ENCODE measurements at regions not wholly inside any gene's neighbourhood (a gene's known extent, or its start where the extent isn't known, plus 50 kb on each side); places are given as distances from the start of the nearest gene placed in this dataset.

GRCh38 chr19:31119951-31120690, 229.1 kb downstream of the TSHZ3 start:
- no peak for DNase-seq

GRCh38 chr19:31118986-31119385, 230.2 kb downstream of the TSHZ3 start:
- DNase-seq: no peak

GRCh38 chr19:31118287-31118955, 230.8 kb downstream of the TSHZ3 start:
- DNase-seq: no peak

- DNase-seq: no peak
These were observed 234.7 kb downstream of the TSHZ3 start for GRCh38 chr19:31114585-31114984.

GRCh38 chr19:31113293-31113692, 235.9 kb downstream of the TSHZ3 start:
- no peak for DNase-seq

GRCh38 chr19:31112158-31112557, 237.1 kb downstream of the TSHZ3 start:
- DNase-seq: no peak

DNA sequence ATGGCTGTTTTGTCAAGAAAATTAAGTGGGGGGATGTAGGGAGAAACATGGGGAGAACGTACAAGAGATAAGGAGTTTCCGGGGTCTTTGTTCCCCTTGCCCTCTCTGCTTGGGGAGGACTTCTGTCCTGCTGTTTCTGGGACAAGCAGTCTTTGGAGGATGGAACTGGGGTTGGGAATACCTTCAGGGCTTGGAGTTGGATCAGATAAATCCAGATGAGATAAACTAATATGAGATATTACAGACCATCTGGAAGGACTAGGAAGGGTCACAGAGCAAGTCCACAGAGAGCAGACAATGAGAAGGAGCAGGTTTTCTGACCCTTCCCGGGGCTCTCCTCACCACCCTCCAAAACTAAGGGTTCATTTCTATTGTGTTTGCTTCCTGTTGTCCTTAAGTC, 237.5 kb downstream of the TSHZ3 start:
- no peak for DNase-seq

GRCh38 chr19:31110336-31110735, 238.9 kb downstream of the TSHZ3 start:
- no peak for DNase-seq

DNA sequence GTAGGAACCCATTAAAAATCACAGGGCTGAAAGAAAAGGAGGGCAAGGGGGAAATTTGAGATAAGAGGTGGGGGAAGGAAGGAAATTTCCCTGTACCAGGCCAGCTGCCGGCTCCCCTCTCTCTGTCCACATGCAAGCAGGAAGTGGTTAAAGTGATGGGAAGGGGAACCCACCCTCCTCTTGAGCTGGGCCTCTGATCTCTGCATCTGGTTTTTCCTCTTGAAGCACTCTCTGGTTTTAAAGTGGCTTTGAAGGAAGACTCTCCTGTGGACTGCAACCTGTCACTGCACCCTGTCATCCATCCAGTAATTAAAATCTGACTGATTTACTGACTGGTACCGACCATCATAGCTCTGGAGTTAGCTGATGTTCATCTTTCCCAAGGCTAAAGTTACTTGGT, 239.6 kb downstream of the TSHZ3 start:
- DNase-seq: no peak

- no peak for DNase-seq
These were observed 242.1 kb downstream of the TSHZ3 start for GRCh38 chr19:31107096-31107495.

DNA sequence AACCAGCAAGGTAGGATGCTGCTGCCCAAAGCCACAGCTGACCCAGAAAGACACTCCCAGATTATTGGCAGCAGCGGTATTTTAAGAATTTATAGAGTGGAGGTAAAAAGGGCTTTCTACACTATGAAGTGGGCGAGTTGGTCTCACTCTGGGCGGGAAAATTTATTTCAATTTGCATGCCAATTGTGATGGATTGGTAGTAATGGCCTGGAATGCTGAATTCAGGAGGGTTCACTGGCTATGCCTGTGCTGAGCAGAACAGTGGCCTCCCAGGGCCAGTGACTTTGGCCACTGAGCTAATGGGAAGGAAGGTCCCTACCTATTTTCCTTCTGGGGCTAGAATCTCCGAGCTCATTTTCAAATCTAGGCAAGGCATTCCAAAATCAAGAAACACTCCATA, 243.5 kb downstream of the TSHZ3 start:
- DNase-seq: no peak

DNA sequence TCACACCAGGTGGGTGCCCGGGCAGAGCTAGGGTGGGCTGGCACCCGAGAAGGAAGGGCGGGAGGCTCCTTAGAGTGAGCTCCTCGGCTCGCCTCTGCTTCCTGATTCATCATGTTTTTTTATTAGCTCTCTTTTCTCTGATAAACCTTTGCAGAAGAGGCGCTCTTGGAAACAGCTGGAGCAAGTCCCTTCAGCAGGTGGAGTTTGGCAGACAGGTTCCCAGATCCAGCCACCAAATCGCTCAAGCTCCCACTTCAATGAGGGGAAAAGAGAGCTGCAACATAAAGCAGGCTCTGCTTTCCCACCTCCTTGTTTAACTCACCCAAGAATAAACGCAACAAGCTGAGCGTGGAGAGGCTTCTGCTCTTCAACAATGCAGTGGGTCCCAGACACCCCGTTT, 244.8 kb downstream of the TSHZ3 start:
- DNase-seq: no peak

GRCh38 chr19:31103228-31103627, 246.0 kb downstream of the TSHZ3 start:
- no peak for DNase-seq

GRCh38 chr19:31102674-31103073, 246.6 kb downstream of the TSHZ3 start:
- DNase-seq: no peak

DNA sequence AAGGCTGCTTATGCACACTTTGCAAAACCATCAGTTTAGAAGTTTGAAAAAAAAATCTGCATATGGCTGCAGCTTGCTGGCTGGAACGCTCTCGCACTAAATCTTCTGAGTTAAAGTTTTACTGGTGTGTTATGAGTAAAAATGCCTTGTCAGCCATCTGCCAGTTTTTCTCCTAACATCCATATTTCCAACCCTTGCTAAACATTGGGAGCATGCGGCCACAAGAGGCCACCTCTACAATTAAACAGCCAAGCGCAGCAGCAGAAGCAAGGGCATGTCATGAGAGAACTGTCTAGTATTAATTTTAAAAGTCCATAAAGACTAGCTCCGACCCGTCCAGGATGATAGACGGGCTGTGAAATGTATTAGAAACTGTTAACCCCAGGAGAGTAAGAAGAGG, 248.3 kb downstream of the TSHZ3 start:
- DNase-seq: no peak

DNA sequence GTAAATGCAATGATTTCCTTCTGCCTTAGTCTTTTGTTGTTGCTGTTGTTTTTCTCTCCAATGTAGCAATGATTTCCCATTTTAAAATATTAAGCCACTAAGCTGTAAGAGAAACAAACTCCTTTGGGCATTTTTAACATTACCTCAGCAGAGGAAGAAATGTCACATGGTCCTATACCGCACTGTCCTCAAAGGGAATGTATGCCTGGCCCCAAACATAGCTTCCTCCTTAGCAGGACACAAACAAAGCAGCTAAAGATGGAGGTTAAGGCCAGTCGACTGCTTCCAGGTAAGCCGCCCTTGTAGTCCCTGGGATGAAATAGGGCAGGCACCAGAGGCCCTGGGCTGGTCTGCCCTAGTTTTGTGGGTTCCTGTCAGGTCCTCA, 249.0 kb downstream of the TSHZ3 start:
- DNase-seq: no peak

DNA sequence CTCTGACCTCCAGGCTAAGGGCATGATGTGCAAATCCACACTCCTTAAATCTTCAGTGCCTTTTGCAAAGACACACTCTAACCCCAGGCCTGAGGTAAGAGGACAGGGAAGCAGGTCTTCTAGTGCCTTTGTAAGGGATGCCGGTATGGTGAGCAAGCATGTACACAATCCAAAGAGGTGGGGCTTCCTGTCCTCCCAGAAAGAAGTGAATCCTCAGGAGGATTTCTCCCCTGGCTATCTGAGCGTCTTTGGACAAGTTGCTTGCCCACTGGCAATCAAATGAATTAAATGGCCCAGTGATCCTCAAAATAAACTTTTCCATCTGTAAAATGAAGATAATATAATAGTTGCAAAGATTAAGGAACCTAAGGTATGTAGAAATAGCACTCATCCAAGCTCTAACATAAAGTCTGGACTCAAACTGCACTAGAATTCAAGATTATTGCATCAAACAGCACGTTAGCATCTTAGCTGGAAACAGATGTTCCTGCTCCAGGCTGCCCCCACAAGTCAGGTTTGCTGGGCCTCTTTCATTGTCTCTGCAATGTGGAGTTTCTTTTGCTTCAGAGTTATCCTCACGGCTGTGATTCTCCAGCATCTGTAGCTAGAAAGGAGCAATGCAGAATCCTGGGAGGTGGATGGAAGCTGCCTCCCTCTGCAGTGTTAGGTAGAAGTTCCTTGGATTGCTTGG, 249.6 kb downstream of the TSHZ3 start:
- DNase-seq: no peak

GRCh38 chr19:31098836-31099235, 250.4 kb downstream of the TSHZ3 start:
- DNase-seq: no peak

DNA sequence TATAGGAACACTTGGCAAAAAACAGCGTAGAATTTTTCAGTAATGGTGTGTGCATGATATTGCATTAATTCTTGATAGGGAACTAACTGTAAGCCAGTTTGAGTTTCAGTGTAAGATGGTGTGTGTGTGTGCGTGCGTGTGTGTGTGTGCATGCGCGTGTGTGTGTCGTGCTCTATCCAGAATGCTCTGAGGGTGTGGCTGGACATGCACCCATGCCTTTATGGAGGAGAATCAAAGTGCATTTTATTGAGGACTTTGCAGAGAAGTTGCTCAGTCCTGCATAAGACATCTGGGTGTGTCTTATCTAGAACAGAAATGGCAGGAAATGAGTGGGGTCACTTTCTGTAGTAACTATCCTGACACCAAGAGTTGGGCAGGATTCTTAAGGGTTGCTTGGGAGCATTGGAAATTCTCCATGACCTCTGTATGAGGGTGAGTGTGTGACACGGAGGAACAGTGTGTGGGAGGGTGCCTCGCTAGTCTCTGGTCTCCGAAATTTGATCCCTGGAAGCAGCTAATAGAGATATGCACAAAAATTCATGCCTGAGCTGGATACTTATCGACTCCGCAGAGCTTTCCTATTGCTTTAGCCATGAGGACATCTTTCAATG, 252.2 kb downstream of the TSHZ3 start:
- no peak for DNase-seq

DNA sequence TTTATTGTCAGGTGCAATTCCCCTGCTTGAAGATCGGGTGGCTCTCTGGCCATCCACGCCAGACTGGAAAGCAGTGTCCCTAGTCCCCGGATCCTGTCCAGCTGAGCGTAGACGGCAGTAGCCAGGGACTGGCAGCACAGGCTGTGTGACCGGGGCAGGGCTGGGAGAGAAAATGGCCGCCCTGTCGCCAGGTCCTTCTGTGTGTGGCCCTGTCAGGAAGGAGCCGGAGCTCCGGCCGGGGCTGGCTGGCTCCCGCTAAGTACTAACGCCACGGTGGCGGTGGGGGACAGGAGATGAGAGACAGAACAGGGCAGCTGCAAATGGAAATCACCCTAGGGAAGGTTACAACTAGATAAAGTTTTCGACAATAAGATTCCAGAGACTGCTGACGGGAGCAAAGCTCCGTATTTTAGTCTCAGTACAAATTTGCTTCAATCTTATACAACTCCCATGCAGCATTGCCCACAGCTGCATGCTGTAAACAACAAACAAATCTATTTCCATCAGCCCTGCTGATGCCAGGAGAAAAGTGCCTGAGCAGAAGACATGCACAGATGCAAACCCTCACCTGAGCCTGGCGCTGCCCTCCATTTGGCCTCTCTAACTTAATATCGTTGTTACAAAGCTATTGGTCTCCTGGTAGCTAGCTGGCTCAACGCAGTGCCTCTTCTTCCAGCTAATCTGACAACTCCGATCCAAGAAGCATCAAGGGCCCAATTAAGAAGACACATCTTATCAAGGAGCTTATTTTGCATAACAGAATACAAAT, 253.0 kb downstream of the TSHZ3 start:
- DNase-seq: no peak

GRCh38 chr19:31095100-31095804, 254.0 kb downstream of the TSHZ3 start:
- DNase-seq: no peak
